Ishikawa (cell line): ENCODE measurements at regions not wholly inside any gene's neighbourhood (a gene's known extent, or its start where the extent isn't known, plus 50 kb on each side); places are given as distances from the start of the nearest gene placed in this dataset.

Experiments used
- EGR1 ChIP-seq: IDR thresholded peaks from 2 replicates; pipeline ENCODE4 v1.6.1; 2012
- RAD21 ChIP-seq: IDR thresholded peaks from 2 replicates; pipeline ENCODE4 v1.6.1; 2012; ENCODE audit warnings: low read depth
- YY1 ChIP-seq: IDR thresholded peaks from 2 replicates; pipeline ENCODE4 v1.6.1; 2012; ENCODE audit warnings: low read depth
- TF ChIP-seq, protein P1 (sequence below): IDR thresholded peaks from 2 replicates; pipeline ENCODE4 v1.6.1; 2012; ENCODE audit warnings: low read depth, mild to moderate bottlenecking

GRCh38 chr9:118652258-118652657 lies 717.0 kb downstream of the BRINP1 start:
- TF ChIP-seq, protein P1, sequence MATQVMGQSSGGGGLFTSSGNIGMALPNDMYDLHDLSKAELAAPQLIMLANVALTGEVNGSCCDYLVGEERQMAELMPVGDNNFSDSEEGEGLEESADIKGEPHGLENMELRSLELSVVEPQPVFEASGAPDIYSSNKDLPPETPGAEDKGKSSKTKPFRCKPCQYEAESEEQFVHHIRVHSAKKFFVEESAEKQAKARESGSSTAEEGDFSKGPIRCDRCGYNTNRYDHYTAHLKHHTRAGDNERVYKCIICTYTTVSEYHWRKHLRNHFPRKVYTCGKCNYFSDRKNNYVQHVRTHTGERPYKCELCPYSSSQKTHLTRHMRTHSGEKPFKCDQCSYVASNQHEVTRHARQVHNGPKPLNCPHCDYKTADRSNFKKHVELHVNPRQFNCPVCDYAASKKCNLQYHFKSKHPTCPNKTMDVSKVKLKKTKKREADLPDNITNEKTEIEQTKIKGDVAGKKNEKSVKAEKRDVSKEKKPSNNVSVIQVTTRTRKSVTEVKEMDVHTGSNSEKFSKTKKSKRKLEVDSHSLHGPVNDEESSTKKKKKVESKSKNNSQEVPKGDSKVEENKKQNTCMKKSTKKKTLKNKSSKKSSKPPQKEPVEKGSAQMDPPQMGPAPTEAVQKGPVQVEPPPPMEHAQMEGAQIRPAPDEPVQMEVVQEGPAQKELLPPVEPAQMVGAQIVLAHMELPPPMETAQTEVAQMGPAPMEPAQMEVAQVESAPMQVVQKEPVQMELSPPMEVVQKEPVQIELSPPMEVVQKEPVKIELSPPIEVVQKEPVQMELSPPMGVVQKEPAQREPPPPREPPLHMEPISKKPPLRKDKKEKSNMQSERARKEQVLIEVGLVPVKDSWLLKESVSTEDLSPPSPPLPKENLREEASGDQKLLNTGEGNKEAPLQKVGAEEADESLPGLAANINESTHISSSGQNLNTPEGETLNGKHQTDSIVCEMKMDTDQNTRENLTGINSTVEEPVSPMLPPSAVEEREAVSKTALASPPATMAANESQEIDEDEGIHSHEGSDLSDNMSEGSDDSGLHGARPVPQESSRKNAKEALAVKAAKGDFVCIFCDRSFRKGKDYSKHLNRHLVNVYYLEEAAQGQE = no peak
- no peak for TF ChIP-seq RAD21
- TF ChIP-seq YY1 = no peak
- TF ChIP-seq EGR1 = no peak
